Right lobe of liver (tissue), 4 donors: ENCODE measurements at regions not wholly inside any gene's neighbourhood (a gene's known extent, or its start where the extent isn't known, plus 50 kb on each side); places are given as distances from the start of the nearest gene placed in this dataset.

Experiments
- CTCF ChIP-seq, 4 donors: fragments of 200-600 bp in 3 of 4; fragments of 450-650 bp in 1 of 4; IDR thresholded peaks; one replicate each; pipeline versions ENCODE4 v1.5.1 to v1.8.0; 2016 to 2022; ENCODE audit warnings: antibody characterized with exemption in 4 of 4, mild to moderate bottlenecking in 2 of 4
- POLR2A ChIP-seq: fragments of 450-650 bp; IDR thresholded peaks from one replicate; pipeline ENCODE4 v1.6.1; 2017; ENCODE audit warnings: antibody characterized with exemption, mild to moderate bottlenecking
- donor health status: DM: no; HTN: no; CAD: no.
- donor health status: DM: no; HTN: no; CAD: no.
- donor health status: DM: no; HTN: yes; CAD: no.

GRCh38 chr15:36130641-36131310, 448.6 kb upstream of the CDIN1 start:
- TF ChIP-seq CTCF (IDR thresholded peaks at IDR 0.05) (no peak), POLR2A (no peak)
